HG03558 (cell line): ENCODE measurements at regions not wholly inside any gene's neighbourhood (a gene's known extent, or its start where the extent isn't known, plus 50 kb on each side); places are given as distances from the start of the nearest gene placed in this dataset.

Source experiments
- ATAC-seq: cut with Tn5 transposase; IDR thresholded peaks from one replicate; pipeline ENCODE4 v1.9.1; 2021; ENCODE audit warnings: moderate number of reproducible peaks; ENCODE audit not compliant: unreplicated experiment; ENCODE audit errors: extremely low read depth

DNA sequence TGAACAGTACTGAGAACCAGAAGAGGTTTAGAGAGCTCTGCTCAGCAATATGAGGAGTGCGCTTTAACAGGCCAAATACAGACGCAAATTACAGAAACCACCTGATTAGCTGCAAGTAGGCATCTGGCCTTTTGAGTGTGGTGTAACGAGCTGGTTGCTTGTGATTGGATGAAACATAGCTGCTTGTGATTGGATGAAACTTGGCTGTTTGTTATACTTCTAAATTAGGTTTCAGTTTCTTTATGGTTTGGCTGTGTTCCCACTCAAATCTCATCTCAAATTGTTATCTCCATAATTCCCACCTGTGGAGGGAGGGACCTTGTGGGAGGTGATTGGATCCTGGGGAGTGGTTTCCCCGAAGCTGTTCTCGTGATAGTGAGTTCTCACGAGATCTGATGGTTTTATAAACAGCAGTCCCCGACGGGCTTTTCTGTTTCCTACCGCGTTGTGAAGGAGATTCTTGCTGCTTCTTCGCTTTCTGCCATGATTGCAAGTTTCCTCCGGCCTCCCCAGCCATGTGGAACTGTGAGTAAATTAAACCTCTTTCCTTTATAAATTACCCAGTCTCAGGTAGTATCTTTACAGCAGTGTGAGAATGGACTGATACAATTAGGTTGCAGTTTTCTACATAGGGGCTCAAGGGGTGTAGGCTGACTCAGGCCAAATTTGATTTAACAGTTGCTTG is 655.9 kb upstream of the MAN1A1 start:
- no peak for ATAC-seq

DNA sequence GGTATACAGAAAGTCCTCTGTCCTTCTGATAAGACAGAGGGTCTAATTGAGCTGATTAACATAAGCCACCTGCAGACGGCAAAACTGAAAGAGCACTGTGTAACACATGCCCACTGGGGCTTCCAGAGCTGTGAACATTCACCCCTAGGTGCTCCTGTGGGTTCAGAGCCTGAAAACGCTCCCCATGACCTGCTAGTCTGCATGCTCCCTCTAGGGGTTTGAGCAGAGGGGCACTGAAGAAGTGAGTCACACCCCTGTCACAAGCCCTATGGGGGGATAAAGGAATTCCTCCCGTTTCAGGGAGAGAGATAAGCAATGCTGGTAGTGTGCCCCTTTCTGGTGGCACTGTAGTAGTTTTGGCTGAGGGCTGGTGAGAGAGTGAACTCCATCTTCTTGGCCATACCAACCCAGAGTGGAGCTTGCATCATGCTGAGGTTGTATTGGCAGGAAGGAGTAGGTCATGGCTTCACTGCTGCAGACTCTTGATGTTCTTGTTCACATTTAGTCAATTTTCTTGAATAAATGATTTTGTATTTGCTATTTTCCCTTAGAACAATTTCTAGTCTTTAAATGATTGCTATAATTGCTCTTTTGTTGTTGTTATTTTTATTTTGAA is 637.5 kb upstream of the MAN1A1 start:
- no peak for ATAC-seq

DNA sequence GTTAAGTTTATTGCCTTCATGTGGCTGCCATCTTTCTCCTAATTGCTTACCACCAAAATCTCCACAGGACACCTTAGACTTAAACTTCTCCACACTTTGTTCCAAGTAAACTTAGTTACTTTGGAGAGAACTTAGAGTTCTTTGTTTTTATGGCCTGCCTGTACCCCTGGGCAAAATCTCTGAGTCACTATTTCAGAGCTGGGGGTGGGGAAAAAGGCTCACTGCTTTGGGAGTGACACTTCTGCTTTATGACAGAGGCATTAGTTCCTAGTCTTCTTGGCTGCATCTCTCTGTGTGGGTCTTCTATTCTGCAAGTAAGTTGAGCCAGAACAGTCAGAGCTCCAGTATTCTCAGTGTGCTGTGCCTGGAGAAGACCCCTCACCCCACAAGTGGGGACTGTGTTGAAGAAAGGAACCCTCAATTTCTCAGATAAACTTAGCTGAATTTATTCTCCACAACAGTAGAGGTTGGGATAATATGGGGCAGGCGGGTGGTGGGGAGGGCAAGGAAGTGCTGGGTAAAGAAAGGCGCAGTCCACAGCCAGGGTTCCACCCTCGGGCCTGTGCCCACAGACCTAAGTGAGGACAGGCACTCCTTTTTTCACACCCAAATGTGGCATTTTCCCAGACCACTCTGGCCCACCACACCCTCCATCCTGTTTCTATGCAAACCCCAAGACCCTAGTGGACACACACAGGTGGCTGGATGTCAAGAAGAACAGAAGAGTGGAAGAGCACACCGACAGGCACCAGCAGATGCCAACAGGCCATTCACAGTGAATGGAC is 636.6 kb upstream of the MAN1A1 start:
- no peak for ATAC-seq

DNA sequence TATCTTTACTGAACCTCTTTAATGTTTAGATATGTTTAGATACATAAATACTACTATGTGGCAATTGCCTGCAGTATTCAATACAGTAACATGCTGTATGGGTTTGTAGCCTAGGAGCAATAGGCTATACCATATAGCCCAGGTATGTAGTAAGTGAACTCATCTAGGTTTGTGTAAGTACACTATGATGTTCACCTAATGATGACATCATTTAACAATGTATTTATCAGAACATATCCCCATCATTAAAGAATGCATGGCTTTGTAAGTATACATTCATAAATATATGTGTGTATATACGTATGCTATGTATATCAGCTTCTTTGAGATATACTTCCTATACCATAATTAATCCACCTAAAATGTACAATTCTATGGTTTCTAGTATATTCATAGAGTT is 631.2 kb upstream of the MAN1A1 start:
- no peak for ATAC-seq

DNA sequence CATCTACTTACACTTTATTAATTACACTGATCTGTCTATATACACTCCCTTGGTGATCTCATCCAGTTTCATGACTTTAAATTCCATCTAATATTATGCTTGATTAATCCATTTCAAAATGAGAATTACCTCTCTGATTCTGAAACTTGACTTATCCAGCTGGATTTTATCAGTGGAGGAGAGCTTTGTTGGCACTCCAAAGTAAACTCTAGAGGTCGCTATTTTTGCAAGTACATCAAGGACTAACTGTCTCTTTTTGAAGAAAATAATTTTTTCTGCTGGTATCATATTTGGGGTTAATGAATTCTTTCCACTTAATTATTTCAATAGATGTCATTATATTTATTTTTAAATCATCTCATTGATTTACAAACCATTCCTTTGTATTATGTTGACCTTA is 630.3 kb upstream of the MAN1A1 start:
- no peak for ATAC-seq

DNA sequence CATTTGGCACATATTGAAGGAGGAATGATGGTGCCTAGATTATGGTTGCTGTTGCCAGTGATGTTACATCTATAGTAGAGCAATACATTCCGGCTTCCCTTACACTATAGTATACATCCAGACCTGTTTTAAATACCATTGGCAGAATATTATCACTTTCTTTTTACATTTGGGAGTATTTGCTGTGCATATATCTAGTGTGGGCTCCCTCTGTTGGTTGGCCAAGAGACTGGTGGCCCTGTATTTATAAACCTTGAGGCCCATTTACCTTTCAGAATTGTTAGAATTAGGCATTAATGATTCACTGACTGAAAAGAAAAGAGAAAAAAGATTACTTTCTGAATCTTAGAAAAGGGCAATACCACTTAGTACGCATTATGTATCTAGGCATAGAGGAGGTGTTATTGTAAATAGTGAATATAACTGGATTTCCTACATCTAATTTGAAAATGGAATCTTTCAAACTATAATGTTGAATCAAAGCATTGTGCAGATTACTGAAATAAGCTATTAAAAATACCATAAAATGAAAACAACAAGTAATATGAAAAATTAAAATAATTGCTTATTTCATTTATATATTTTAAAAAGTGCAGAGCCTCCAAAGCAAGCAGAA is 628.8 kb upstream of the MAN1A1 start:
- no peak for ATAC-seq

DNA sequence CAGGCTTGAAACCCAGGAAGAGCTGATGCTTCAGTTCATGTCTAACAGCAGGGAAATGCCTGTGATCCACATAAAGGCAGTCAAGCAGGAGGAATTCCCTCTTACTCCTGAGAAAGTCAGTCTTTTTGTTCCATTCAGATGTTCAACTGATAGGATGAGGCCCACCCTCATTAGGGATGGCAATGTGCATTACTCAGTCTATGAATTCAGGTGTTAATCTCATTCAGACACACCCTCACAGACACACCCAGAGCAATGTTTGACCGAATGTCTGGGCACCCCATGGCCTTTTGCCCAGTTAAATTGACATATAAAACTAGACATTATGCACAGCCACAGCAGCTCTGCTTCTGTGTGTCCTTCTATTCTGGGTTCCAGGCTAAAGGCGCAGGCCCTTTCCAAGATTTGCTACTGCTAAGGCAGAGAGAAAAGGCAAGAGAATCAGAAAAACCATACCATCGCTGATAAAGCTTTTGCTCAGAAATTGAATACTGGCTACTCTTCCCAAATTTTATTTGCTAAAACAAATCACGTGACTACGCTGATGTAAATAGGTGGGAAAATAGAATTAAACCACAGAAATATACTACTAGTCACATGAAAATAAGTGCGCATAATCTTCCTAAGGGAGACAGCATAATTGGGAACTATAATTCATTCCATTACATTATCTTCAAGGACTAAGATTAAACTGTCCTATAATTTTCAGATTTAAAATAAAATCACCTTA is 625.0 kb upstream of the MAN1A1 start:
- no peak for ATAC-seq

DNA sequence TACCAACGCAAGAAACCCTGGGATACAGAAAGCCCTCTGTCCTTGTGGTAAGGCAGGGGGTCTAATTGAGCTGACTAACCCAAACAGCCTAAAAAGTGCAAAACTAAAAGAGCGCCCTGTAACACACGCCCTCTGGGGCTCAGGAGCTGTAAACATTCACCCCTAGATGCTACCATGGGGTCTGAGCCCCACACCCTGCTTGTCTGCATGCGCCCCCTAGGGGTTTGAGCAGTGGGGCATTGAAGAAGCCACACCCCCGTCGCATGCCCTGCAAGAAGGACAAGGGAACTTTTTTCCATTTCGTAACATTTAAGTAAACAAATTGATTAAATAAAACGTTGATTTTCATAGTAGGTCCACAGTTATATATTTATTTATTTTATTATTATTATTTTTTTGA is 616.9 kb upstream of the MAN1A1 start:
- ATAC-seq, result no peak

DNA sequence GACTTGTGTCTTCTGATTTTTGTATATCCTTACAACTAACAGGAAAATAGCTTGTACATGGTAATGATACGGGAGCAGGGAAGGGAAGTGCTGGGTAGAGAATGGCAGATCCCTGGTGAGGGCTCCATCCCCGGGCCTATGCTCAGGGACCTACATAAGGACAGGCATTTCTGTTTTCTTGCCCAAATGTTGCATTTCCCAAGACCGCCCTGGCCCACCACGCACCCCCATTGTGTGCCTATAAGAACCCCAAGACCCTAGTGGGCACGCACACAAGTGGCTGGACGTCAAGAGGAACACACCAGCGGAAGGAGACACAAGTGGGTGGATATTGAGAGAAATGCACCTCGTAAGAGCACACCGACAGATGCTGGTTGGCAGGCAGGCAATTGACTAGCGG is 616.3 kb upstream of the MAN1A1 start:
- no peak for ATAC-seq

DNA sequence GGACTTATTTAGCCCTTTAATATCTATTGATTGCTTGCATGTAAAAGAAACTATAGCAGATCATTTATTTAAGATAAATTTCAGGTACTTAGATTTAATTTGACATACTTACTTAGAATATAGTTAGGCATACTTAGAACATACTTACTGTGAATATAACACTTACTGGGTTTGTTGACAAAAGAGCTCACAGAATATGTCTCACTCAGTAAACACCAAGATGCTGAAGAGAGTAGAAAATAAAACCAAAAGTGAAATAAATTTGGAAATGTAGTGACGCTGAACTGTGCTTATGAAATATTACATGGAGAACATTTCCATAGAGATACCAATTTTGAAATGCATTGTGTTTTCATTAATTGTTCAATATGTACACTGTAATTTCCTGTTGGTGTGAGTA is 615.4 kb upstream of the MAN1A1 start:
- no peak for ATAC-seq

DNA sequence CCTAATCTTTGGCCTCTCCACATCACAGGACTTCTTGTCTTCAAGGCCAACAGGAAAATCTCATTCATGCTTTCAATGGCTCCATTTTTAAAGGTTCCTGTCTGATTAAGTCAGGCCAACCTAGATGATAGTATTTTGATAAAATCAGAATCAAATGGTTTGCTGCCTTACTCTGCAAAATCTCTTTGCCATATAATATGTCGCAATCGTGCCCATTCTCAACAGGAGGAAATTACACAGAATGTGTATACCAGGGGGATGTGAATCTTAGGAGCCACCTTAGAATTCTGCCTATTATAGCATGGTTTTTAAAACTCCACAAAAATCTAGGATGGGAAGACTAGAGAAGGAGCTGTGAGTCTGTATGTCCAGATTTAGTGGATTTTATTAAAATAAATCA is 612.9 kb upstream of the MAN1A1 start:
- ATAC-seq, result no peak

DNA sequence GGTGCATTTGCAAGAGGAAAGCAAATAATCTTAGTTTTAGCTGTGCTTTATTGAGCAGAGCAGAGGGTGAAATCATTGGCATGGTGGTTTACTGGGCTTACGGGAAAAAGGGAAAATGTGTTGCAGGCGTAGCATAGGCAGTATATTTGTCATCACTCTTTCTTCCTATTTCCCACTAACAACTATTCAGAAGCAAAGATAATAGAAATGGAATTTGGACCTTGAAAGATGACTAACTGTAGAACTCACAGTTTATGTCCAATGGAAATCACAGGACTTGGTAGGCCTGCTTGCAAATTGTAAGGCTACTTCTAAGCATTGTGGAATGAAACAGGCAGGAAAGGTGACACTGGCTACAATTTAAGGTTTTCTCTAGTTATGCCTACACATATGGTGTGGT is 611.9 kb upstream of the MAN1A1 start:
- ATAC-seq, result no peak

DNA sequence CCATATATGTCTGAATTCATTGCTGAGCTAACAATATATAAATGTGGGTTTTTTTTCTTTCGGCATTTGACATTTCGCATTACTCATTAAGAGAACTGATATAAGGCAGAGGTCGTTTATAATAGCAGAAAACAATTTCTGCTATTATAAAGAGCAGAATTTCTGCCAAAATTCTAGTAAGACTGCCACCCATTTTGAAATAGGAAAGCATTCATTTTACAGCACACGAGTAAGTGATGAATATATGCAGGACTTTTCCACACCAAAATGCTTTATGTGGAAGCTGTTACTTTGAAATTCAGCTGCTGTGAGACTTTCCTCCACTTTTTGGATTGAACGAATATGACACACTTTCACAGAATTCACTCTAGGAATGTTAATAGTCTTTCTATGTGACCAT is 610.9 kb upstream of the MAN1A1 start:
- ATAC-seq, result no peak

DNA sequence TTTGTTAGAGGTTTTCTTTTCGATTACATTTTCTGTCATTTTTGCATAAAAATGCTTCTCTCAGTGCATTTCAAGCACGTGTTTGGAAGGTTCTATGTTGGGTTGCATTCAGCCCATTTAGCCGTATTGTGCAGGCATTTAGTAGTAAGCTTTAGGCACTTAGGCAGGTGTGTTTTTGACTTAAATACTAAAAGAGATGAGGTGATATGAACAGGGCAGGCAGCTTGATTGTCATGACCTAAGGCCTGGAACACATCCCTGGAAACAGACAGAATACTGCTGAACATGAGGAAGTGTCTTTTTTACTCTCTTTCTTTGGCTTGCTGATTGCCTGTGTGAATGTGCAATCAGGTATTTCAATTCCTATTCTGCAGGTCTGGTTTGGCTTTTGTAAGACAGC is 610.5 kb upstream of the MAN1A1 start:
- ATAC-seq, result no peak

DNA sequence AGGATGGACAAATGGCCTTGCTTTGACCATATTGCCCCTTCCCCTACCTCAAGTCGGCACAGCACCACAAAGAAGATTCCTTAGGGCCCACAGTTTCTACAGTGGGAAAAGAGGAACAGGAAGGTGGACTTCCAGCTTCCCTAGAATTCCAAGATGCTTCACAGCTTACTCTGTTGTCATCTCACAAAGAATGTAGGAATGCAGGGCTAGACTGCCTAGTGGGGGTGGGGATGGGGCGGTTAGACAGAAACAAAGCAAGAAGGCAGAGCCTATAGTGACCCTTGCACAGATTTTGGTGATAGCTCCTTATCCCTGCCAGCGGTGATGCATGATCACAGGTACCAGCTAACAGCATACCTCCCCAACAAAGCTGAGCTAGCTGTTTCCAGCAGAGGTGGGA is 607.6 kb upstream of the MAN1A1 start:
- no peak for ATAC-seq

DNA sequence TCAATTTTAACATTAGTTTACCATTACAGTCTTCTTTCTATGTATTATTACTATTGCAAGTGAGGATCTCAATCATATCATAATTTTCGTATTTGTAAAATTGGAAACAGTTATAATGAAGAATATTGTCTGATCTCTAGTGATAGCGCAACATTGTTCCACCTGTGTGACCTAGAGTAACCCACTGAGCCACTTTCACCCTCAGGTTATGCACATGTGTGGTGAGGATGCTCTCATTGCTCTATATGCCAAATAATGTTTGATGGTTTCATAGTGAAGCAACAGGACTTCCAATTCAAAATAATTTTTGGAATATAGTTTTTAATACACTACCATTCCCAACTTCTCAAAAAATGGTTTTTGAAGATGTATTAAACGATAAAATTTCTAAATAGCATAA is 603.1 kb upstream of the MAN1A1 start:
- ATAC-seq, result no peak

DNA sequence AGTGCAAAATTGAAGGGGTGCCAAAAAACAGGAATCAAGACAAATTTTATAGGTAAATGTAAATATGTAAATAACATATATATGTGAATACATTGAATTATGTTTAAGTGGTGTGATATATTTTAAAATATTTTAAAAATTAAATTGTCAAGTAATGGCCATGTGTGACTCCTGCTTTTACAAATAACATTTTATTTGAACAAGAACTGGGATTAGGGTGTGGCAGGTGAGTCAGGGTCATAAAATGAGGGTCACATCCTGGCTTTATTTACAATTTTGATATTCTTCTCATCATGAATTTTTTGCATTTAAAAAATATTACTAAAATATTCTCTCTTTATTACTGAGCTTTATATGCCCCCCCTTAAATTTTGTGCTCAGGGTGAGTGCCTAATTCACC is 601.1 kb upstream of the MAN1A1 start:
- ATAC-seq, result no peak

DNA sequence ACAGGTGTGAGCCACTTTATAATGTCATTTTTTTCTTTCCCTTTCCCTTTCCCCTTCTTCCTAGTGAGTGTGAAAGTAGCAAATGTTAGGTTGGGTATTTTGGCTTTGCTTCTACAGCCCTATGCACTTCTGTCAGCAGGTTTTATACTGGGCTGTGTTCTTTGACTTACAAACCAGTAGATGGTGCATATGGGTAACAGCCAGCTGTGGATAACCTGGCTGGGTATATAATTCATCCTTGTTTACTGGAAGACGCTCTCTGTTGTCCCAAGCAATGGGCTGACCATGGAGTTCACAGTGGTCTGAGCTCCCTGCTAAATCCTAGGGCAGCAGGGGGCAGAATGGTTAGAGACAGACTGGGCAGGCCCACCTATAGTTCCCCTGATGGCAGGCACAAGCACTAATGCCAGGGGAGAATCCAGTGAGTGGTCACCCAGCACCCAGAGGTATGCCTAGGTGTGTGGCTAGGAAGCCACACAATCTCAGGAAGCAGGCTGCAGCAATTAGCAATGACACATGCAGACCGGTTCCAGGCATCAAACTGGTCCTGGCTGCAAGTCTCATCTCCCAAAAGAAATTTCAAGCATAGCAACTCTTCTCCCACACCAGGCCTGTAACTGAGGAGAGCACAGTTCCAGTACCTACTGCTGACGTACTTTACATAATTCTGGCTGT is 592.7 kb upstream of the MAN1A1 start:
- ATAC-seq, result no peak

DNA sequence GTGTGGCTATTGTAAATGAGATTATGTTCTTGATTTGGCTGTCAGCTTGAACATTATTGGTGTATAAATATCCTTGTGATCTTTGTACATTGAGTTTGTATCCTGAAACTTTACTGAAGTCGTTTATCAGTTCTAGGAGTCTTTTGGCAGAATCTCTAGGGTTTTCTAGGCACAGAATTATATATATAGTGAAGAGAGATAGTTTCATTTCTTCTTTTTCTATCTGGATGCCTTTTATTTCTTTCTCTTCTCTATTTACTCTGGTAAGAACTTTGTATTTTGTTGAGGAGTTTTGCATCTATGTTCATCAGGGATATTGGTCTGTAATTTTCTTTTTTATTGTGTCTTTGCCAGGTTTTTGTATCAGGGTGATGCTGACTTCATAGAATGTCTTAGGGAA is 589.2 kb upstream of the MAN1A1 start:
- no peak for ATAC-seq

DNA sequence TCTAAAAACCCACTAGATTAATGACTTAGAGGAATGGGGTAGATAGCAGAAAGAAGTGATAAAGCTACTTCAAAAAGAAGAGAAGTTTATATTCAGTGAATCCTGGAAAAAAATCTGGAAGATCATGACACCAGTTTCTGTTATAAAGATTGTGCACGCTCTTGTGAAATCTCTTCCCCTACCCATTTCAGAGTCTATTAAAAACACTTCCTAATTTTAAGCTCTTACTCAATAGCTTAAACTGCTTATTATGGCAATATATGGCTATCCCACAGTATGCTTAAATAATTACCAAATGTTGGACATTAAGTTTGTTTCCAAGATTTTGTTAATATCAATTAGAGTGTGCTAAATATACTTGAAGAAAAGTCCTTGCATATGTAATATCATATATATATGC is 585.3 kb upstream of the MAN1A1 start:
- ATAC-seq, result no peak
